OCI-LY1 (cell line): ENCODE measurements at regions not wholly inside any gene's neighbourhood (a gene's known extent, or its start where the extent isn't known, plus 50 kb on each side); places are given as distances from the start of the nearest gene placed in this dataset.

Experiments
- H2AFZ ChIP-seq: fragments of 200-600 bp; sonication (generic), shearing (Covaris generic); 2 replicates; pipeline ENCODE4 v1.6.0; 2014; ENCODE audit warnings: antibody characterized with exemption, mild to moderate bottlenecking, low read length
- H3F3A ChIP-seq: fragments of 200-600 bp; sonication (generic), shearing (Covaris generic); 2 replicates; pipeline ENCODE4 v1.6.0; 2014; ENCODE audit warnings: mild to moderate bottlenecking, antibody characterized with exemption, low read length, moderate library complexity; ENCODE audit not compliant: insufficient read depth
- H3K27ac ChIP-seq: fragments of 200-600 bp; sonication (generic); 2 replicates; pipeline ENCODE4 v1.5.1; 2014; ENCODE audit warnings: low read length, mixed run types, mild to moderate bottlenecking, low read depth; ENCODE audit not compliant: poor library complexity, severe bottlenecking
- H3K27me3 ChIP-seq: fragments of 200-600 bp; sonication (generic); 2 replicates; pipeline ENCODE4 v1.6.0; 2014; ENCODE audit warnings: antibody characterized with exemption, mild to moderate bottlenecking, low read length, moderate library complexity; ENCODE audit not compliant: insufficient read depth
- H3K36me3 ChIP-seq: fragments of 200-600 bp; sonication (generic); 2 replicates; pipeline ENCODE4 v1.6.1; 2014; ENCODE audit warnings: mild to moderate bottlenecking, antibody characterized with exemption, low read length, moderate library complexity, mixed read lengths; ENCODE audit not compliant: insufficient read depth
- H3K4me1 ChIP-seq: fragments of 200-600 bp; sonication (generic); 2 replicates; pipeline ENCODE4 v1.5.1; 2014; ENCODE audit warnings: mild to moderate bottlenecking, low read length, moderate library complexity; ENCODE audit not compliant: insufficient read depth, severe bottlenecking
- H3K4me2 ChIP-seq: fragments of 200-600 bp; sonication (generic), shearing (Covaris generic); 2 replicates; pipeline ENCODE4 v1.6.1; 2014; ENCODE audit warnings: low read length
- H3K4me3 ChIP-seq: fragments of 200-600 bp; sonication (generic); 2 replicates; pipeline ENCODE4 v1.5.1; 2014; ENCODE audit warnings: low read length, low read depth, mild to moderate bottlenecking, mixed read lengths; ENCODE audit not compliant: poor library complexity, severe bottlenecking
- H3K79me2 ChIP-seq: fragments of 200-600 bp; shearing (Covaris generic); 2 replicates; pipeline ENCODE4 v1.6.1; 2016; ENCODE audit warnings: mixed run types, low read length, mixed read lengths; ENCODE audit not compliant: insufficient read depth
- H3K9ac ChIP-seq: fragments of 200-600 bp; sonication (generic), shearing (Covaris generic); 2 replicates; pipeline ENCODE4 v1.6.1; 2014; ENCODE audit warnings: mild to moderate bottlenecking, low read length, mixed read lengths
- H3K9me2 ChIP-seq: fragments of 200-600 bp; sonication (generic), shearing (Covaris generic); 2 replicates; pipeline ENCODE4 v1.6.1; 2014; ENCODE audit warnings: low read depth, mild to moderate bottlenecking, low read length, mixed read lengths
- H3K9me3 ChIP-seq: fragments of 200-600 bp; shearing (Covaris generic); 2 replicates; pipeline ENCODE4 v1.6.1; 2014; ENCODE audit warnings: low read length, mixed read lengths
- H4K20me1 ChIP-seq: fragments of 200-600 bp; sonication (generic), shearing (Covaris generic); 2 replicates; pipeline ENCODE4 v1.6.0; 2016; ENCODE audit warnings: mild to moderate bottlenecking, low read length; ENCODE audit not compliant: insufficient read depth
- CTCF ChIP-seq: fragments of 200-600 bp; sonication (generic), shearing (Covaris generic); IDR thresholded peaks from 2 replicates; pipeline ENCODE4 v1.5.1; 2017; ENCODE audit warnings: mild to moderate bottlenecking, antibody characterized with exemption, low read length, moderate library complexity, mixed read lengths
- EZH2 ChIP-seq: fragments of 200-600 bp; sonication (generic), shearing (Covaris generic); IDR thresholded peaks from 2 replicates; pipeline ENCODE4 v1.8.0; 2017; ENCODE audit warnings: borderline replicate concordance, mixed run types, mild to moderate bottlenecking, antibody characterized with exemption, low read length, moderate library complexity, mixed read lengths

GRCh38 chr10:118818621-118819221 is 64.0 kb upstream of the CACUL1 start:
- H4K20me1 ChIP-seq = no peaks in the 10 kb centered on the region
- H2AFZ ChIP-seq = no peak overlapping the region
- H3K9me2 ChIP-seq = no peaks in the 10 kb centered on the region
- H3K9me3 ChIP-seq = no peaks in the 10 kb centered on the region
- H3K36me3 ChIP-seq = no peaks in the 10 kb centered on the region
- no peaks in the 10 kb centered on the region; the same call in 1 of the 2 replicates for H3K27me3 ChIP-seq
- H3F3A ChIP-seq = no peaks in the 10 kb centered on the region
- no peaks in the 10 kb centered on the region for H3K4me1 ChIP-seq
- no peaks in the 10 kb centered on the region for H3K79me2 ChIP-seq
- H3K4me2 ChIP-seq = no peak overlapping the region
- H3K27ac ChIP-seq = no peak overlapping the region
- H3K4me3 ChIP-seq = no peak overlapping the region
- no peak overlapping the region for H3K9ac ChIP-seq
- no peak for TF ChIP-seq EZH2
- no peak for TF ChIP-seq CTCF

- Histone ChIP-seq H3K9me2 (no peaks in the 10 kb centered on the region), H3K27ac (no peak overlapping the region), H3K4me1 (no peaks in the 10 kb centered on the region), H2AFZ (no peak overlapping the region), H3K4me2 (no peak overlapping the region), H3K79me2 (no peaks in the 10 kb centered on the region), H3K4me3 (no peak overlapping the region), H3K9me3 (no peaks in the 10 kb centered on the region), H3K9ac (no peak overlapping the region), H4K20me1 (no peaks in the 10 kb centered on the region), H3F3A (no peaks in the 10 kb centered on the region), H3K27me3 (no peaks in the 10 kb centered on the region; the same call in 1 of the 2 replicates), H3K36me3 (no peaks in the 10 kb centered on the region)
- no peak for TF ChIP-seq EZH2
- TF ChIP-seq CTCF = no peak
These were observed 65.8 kb upstream of the CACUL1 start for GRCh38 chr10:118820326-118821116.

DNA sequence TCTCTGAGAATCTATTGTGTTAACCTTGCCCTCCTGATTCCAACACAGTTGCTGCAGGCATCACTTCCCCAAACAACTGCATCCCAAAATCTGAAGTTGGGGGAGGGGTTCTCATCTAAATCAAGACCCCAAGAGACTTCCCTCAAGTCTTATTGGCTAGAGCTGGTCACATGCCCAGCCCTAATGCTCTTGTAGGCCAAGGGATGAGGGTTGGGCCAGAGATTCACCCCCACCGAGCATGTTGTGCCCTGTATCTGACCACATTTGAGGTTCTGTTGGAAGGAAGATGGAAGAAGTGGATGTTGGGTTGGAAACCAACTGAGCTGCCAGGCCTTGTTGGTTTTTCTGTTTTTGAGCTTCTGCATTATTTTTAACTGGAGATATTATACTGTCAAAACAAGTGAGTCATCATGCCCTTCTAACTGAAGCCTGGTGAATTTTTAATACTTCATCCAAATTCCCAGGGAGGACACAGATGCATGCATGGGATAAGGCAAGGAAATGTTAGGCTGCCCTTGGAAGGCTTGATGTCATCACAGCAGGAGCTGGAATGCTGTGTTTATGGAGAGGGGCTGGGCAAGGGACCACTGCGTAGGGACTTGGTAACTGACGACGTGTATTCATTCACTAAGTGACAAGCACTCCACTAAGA is 68.6 kb upstream of the CACUL1 start:
- TF ChIP-seq CTCF (no peak), EZH2 (no peak)
- Histone ChIP-seq H3K9ac (no peak overlapping the region), H3K79me2 (no peaks in the 10 kb centered on the region), H3K36me3 (no peaks in the 10 kb centered on the region), H3K27ac (no peak overlapping the region), H3K9me2 (no peaks in the 10 kb centered on the region), H3K4me3 (no peak overlapping the region), H3K9me3 (no peaks in the 10 kb centered on the region), H3K4me1 (no peaks in the 10 kb centered on the region), H4K20me1 (no peaks in the 10 kb centered on the region), H2AFZ (no peak overlapping the region), H3K27me3 (peaks cover 5% of the 10 kb centered on the region), H3K4me2 (no peak overlapping the region), H3F3A (no peaks in the 10 kb centered on the region)
